Aorta (tissue), 5 donors: ENCODE measurements at regions not wholly inside any gene's neighbourhood (a gene's known extent, or its start where the extent isn't known, plus 50 kb on each side); places are given as distances from the start of the nearest gene placed in this dataset.

Experiments used
- ATAC-seq: fragments of 200-7000 bp; cut with Tn5 transposase; one replicate; pipeline ENCODE4 v1.9.1; 2022; ENCODE audit warnings: moderate library complexity; ENCODE audit not compliant: low FRiP score
- DNase-seq, 2 donors: peaks; one replicate each; pipeline ENCODE4 v3.0.0-alpha.2; 2020
- H3K27ac ChIP-seq, 2 donors: one replicate each; pipeline ENCODE4 v1.5.1; 2013; ENCODE audit warnings: low read length in 2 of 2, mild to moderate bottlenecking in 2 of 2, moderate library complexity in 2 of 2, control low read depth in 1 of 2, inconsistent platforms in 1 of 2, low read depth in 1 of 2
- H3K27me3 ChIP-seq, 2 donors: one replicate each; pipeline ENCODE4 v1.6.1; 2013; ENCODE audit warnings: control low read depth in 1 of 2, low read length in 1 of 2, mild to moderate bottlenecking in 1 of 2, moderate library complexity in 1 of 2; ENCODE audit not compliant: insufficient read depth in 2 of 2, control insufficient read depth in 1 of 2
- H3K36me3 ChIP-seq, 2 donors: one replicate each; pipeline ENCODE4 v1.6.1; 2013; ENCODE audit warnings: control low read depth in 1 of 2, low read length in 1 of 2, mild to moderate bottlenecking in 1 of 2; ENCODE audit not compliant: insufficient read depth in 2 of 2, control insufficient read depth in 1 of 2
- H3K4me1 ChIP-seq, 2 donors: one replicate each; pipeline ENCODE4 v1.6.1; 2013; ENCODE audit warnings: low read length in 2 of 2, control low read depth in 1 of 2, mild to moderate bottlenecking in 1 of 2, moderate library complexity in 1 of 2; ENCODE audit not compliant: insufficient read depth in 2 of 2, control insufficient read depth in 1 of 2
- H3K4me3 ChIP-seq, 2 donors: one replicate each; pipeline ENCODE4 v1.5.1; 2013; ENCODE audit warnings: low read length in 2 of 2, control low read depth in 1 of 2, mild to moderate bottlenecking in 1 of 2
- H3K9me3 ChIP-seq: one replicate; pipeline ENCODE4 v1.6.1; 2013; ENCODE audit warnings: mild to moderate bottlenecking, low read length; ENCODE audit not compliant: control insufficient read depth
- WGBS, 2 donors: extraction: QIAGEN DNeasy Blood & Tissue Kit; methylation state at CpG; one replicate each; pipeline ENCODE4 v1.1.7; 2013; 5-methylcytosine and 5-hydroxymethylcytosine counted together
- intact Hi-C, 2 donors: fragments of 100-400 bp; cut with DNase I; formaldehyde crosslinking; loops; one replicate each; pipeline versions ENCODE4 v1.14.2 to v1.15.0; 2022
- donor health status: healthy with polysubstance abuse.
- donor health status: Bipolar disorder and iron deficiency.
- donor health status: DM: no; HTN: no; CAD: no.
- donor health status: DM: no; HTN: no; CAD: no.
- donor health status: DM: yes; HTN: yes; CAD: no.

- Histone ChIP-seq H3K9me3 (no peaks in the 10 kb centered on the region), H3K36me3 (no peaks in the 10 kb centered on the region), H3K27ac (no peak overlapping the region), H3K27me3 (no peaks in the 10 kb centered on the region), H3K4me3 (no peak overlapping the region), H3K4me1 (peaks cover 0 to 3% of the 10 kb centered on the region in 2 donors)
- intact Hi-C loops, result loop anchor here in 1 of 2 donors (10.0 kb wide), 1 partner anchor 725 kb away; no protein-coding TSS in a partner anchor
- DNase-seq (no peak), ATAC-seq (peak; percentile 76)
- 23 to 32% methylated on average over 5 of the region's 5 CpGs for WGBS, 2 donors
Observed at GRCh38 chr7:46369933-46370654, 449.0 kb upstream of the IGFBP3 start.

DNA sequence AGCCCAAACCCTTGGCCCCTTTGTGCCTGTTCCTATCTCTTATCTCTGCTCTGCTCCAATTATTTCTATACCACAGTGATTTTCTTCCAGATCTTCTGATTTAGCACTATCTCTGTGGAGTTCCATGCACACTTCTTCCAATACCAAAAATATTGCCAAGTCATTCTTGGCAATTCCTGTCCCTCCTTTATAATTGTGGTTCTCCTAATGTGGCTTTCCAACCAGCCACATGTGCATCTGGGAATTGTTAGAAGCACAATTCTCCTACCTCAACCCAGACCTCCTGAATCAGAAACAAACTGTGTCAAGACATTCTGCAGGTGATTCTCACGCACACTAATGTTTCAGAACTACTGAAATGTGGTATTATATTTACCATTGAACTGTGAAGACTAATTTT, 447.8 kb upstream of the IGFBP3 start:
- peaks cover 0 to 3% of the 10 kb centered on the region in 2 donors for H3K4me1 ChIP-seq

DNA sequence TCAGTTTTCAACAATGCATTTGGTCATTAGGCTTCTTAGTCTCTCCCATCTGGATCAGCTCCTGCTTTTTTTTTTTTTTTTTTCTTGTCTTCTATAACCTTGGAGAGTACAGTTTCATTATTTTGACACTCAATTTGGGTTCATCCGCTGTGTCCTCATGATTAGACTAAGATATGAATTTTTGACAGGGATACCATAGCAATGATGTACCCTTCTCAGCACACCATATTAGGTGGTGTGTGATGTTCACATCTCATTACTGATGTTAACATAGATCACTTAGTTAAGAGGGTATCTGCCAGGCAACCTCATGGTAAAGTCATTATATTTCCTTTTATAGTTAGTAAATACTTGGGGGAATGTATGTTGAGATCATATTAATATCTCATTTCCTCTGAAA, 445.5 kb upstream of the IGFBP3 start:
- intact Hi-C loops, result loop anchor here in 1 of 2 donors (10.0 kb wide), 1 partner anchor 728 kb away; no protein-coding TSS in a partner anchor

More for the DNA sequence above, 447.8 kb upstream of the IGFBP3 start:
- H3K9me3 ChIP-seq, result no peaks in the 10 kb centered on the region
- no peaks in the 10 kb centered on the region for H3K36me3 ChIP-seq
- H3K4me3 ChIP-seq, result no peak overlapping the region
- ATAC-seq, result no peak
- H3K27ac ChIP-seq, result no peak overlapping the region
- H3K27me3 ChIP-seq, result no peaks in the 10 kb centered on the region
- no peak for DNase-seq
- intact Hi-C loops, result loop anchor here in 1 of 2 donors (10.0 kb wide), 1 partner anchor 726 kb away; no protein-coding TSS in a partner anchor
- 98 to 100% methylated on average over 1 of the region's 1 CpG for WGBS, 2 donors

DNA sequence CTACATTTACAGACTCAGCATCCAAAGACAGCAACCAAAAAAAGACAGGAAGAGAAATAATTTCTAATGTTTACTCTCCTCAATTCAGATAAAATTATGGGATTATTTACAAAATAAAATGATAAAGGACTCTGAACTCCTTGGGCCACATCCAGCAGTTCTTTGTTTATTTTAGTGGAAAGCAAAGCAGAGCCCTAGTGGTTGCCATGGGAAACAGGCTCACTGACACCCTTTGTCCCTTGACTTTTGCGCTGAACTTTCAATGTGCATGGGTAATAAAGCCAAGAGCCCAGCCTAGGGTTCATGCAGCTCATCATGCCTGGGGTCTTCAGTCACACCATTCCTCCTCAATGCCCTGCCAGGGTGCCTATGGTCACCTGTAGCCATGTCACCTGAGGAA, 442.6 kb upstream of the IGFBP3 start:
- Histone ChIP-seq H3K27me3 (no peaks in the 10 kb centered on the region), H3K27ac (no peak overlapping the region), H3K4me3 (no peak overlapping the region), H3K4me1 (no peaks in the 10 kb centered on the region), H3K9me3 (no peaks in the 10 kb centered on the region), H3K36me3 (no peaks in the 10 kb centered on the region)
- 63 to 74% methylated on average over 1 of the region's 1 CpG for WGBS, 2 donors
- intact Hi-C loops, result loop anchor here in 1 of 2 donors (10.0 kb wide), 1 partner anchor 731 kb away; no protein-coding TSS in a partner anchor
- DNase-seq (no peak), ATAC-seq (no peak)

More for the DNA sequence above, 445.5 kb upstream of the IGFBP3 start:
- DNase-seq (no peak), ATAC-seq (no peak)
- Histone ChIP-seq H3K9me3 (no peaks in the 10 kb centered on the region), H3K27ac (no peak overlapping the region), H3K4me1 (peaks cover 0 to 3% of the 10 kb centered on the region in 2 donors), H3K36me3 (no peaks in the 10 kb centered on the region), H3K4me3 (no peak overlapping the region), H3K27me3 (no peaks in the 10 kb centered on the region)
- WGBS, 2 donors, result 98 to 99% methylated on average over 1 of the region's 1 CpG

DNA sequence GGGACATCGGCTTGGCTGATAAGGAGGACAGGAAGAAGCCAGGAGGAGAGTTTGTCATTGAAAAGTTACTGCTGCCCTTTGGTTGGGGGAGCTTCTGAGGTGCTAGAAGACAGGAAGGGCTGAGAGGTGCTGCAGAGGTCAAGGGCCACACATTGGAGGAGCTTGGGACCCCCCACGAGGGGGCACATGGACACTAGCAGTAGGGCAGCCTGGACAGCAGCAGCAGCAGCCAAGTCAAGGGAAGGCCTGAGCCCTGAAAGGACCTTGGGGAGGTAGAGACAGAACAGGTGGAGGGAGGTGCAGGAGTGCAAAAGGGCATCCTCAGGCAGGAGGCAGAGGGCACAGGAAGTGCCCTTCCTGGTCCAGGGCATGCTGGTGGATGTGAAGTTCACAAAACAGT, 439.7 kb upstream of the IGFBP3 start:
- Histone ChIP-seq H3K36me3 (no peaks in the 10 kb centered on the region), H3K9me3 (no peaks in the 10 kb centered on the region), H3K27ac (no peak overlapping the region), H3K27me3 (no peaks in the 10 kb centered on the region), H3K4me1 (no peaks in the 10 kb centered on the region), H3K4me3 (no peak overlapping the region)
- no peak for DNase-seq
- no peak for ATAC-seq
- WGBS, 2 donors, result 81 to 89% methylated on average over 2 of the region's 2 CpGs
- intact Hi-C loops, result loop anchor here in 1 of 2 donors (10.0 kb wide), 1 partner anchor 734 kb away; no protein-coding TSS in a partner anchor

GRCh38 chr7:46360296-46360695, 439.2 kb upstream of the IGFBP3 start:
- Histone ChIP-seq H3K4me3 (no peak overlapping the region), H3K27ac (no peak overlapping the region), H3K27me3 (no peaks in the 10 kb centered on the region), H3K4me1 (no peaks in the 10 kb centered on the region), H3K9me3 (no peaks in the 10 kb centered on the region), H3K36me3 (no peaks in the 10 kb centered on the region)
- DNase-seq, result no peak
- intact Hi-C loops, result loop anchor here in 1 of 2 donors (10.0 kb wide), 1 partner anchor 735 kb away; no protein-coding TSS in a partner anchor
- no peak for ATAC-seq
- WGBS, 2 donors, result 79 to 89% methylated on average over 3 of the region's 3 CpGs

- ATAC-seq (no peak), DNase-seq (no peak)
- intact Hi-C loops, result loop anchor here in 1 of 2 donors (2.0 kb wide), 1 partner anchor 435 kb away; no protein-coding TSS in a partner anchor
- Histone ChIP-seq H3K4me3 (no peak overlapping the region), H3K27ac (no peak overlapping the region), H3K9me3 (no peaks in the 10 kb centered on the region), H3K36me3 (no peaks in the 10 kb centered on the region), H3K27me3 (no peaks in the 10 kb centered on the region), H3K4me1 (no peaks in the 10 kb centered on the region)
- WGBS, 2 donors, result 90 to 93% methylated on average over 5 of the region's 5 CpGs
Observed at GRCh38 chr7:46357851-46358250, 436.8 kb upstream of the IGFBP3 start.

DNA sequence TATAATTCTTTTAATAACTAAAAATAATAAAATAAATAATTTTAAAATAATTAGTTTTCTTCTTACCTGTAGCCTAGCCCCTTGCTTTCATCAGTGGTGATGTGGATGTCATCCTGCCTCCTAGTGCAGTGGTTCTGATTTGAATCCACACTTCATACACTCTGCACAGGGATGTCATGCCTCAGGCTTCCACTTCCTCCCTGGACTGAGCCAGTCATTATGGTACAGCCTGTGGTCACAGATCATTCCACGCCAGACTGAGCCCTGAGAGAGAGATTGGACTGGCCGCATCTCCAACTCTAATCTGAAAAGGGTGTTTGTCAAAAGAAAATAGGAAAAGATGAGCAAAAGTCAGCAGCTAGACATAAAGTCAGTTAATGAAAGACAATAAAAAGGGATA, 436.2 kb upstream of the IGFBP3 start:
- ATAC-seq, result no peak
- Histone ChIP-seq H3K36me3 (no peaks in the 10 kb centered on the region), H3K4me1 (no peaks in the 10 kb centered on the region), H3K9me3 (no peaks in the 10 kb centered on the region), H3K27ac (no peak overlapping the region), H3K27me3 (no peaks in the 10 kb centered on the region), H3K4me3 (no peak overlapping the region)
- 94 to 97% methylated on average over 2 of the region's 2 CpGs for WGBS, 2 donors
- DNase-seq, result no peak
- intact Hi-C loops, result loop anchor here in 1 of 2 donors (2.0 kb wide), 1 partner anchor 434 kb away; no protein-coding TSS in a partner anchor

DNA sequence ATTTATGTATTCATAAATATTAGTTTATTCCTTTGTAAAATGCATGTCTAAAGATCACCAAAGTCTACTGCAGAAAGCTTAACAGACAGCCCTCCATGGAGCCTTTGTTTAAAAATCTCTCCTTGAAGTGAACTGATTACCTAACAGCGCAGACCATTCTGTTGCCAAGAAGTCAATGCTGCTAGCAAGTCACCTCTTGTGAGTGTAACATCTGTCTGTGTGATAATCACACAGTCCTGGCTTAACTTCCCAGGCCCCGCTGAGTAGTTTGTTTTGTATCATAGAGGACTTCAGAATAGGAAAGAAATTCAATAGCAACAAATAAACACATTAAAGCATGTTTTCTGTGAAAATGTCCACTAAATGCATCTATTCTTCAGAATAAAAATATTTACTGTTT, 435.3 kb upstream of the IGFBP3 start:
- Histone ChIP-seq H3K4me3 (no peak overlapping the region), H3K27ac (no peak overlapping the region), H3K27me3 (no peaks in the 10 kb centered on the region), H3K4me1 (no peaks in the 10 kb centered on the region), H3K36me3 (no peaks in the 10 kb centered on the region), H3K9me3 (no peaks in the 10 kb centered on the region)
- 97 to 100% methylated on average over 2 of the region's 2 CpGs for WGBS, 2 donors
- ATAC-seq, result no peak
- intact Hi-C loops, result loop anchor here in 1 of 2 donors (2.0 kb wide), 1 partner anchor 434 kb away; no protein-coding TSS in a partner anchor
- DNase-seq, result no peak
